ENCODE measurements at regions not wholly inside any gene's neighbourhood (a gene's known extent, or its start where the extent isn't known, plus 50 kb on each side); places are given as distances from the start of the nearest gene placed in this dataset.

- H3K4me3 ChIP-seq (ENCODE audit: low read length) = no peak overlapping the region
- DNase-seq (ENCODE audit: low read depth) = peak; percentile 20
- TF ChIP-seq, protein P1, sequence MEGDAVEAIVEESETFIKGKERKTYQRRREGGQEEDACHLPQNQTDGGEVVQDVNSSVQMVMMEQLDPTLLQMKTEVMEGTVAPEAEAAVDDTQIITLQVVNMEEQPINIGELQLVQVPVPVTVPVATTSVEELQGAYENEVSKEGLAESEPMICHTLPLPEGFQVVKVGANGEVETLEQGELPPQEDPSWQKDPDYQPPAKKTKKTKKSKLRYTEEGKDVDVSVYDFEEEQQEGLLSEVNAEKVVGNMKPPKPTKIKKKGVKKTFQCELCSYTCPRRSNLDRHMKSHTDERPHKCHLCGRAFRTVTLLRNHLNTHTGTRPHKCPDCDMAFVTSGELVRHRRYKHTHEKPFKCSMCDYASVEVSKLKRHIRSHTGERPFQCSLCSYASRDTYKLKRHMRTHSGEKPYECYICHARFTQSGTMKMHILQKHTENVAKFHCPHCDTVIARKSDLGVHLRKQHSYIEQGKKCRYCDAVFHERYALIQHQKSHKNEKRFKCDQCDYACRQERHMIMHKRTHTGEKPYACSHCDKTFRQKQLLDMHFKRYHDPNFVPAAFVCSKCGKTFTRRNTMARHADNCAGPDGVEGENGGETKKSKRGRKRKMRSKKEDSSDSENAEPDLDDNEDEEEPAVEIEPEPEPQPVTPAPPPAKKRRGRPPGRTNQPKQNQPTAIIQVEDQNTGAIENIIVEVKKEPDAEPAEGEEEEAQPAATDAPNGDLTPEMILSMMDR (IDR thresholded peaks at IDR 0.05; ENCODE audit: insufficient read depth, low read depth, low read length, missing control alignments) = no peak
Observed at GRCh38 chr6:21996425-21997118, 300.3 kb downstream of the PRL start.

DNA sequence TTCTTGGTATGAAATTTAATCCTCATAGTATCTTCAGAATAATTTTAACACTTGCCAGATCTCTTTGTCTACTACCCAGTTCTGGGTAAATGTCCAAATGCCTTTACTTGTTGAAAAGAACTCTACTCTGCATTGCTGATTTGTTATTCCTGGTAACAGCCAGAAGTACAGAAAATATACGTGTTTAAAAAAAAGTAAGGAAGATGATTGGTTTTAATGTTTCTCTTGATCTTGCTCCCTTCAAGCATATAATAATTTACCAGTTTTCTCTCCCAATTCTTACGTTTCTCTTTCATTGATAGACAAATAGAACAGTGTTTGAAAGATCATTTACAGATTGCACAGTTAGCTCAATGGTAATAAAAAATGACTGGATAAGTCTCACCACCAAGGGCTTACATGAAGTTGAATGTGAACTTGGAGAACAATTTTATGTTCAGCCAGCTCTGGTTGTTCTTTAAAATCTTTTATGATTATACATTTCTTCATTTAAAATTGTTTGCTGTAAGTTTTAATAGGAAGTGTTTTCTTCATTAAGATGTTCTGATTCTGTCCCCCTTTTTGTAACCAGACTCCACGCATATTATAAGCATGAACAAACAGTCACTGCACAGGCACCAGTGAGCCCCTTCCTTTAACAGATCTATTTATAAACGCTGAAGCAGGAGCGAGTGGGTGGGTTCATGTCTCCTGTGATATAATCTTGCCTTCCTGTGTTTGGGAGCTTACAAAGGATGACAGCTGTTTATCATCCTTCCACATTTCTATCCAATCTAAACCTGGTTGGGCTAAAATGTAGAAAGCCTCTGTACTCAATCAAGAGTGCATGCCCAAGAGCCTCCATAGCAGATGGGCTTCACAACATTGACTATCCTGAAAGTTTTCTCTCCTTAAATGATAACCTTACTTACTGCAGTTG, 299.5 kb downstream of the PRL start:
- TF ChIP-seq, protein P1 (IDR thresholded peaks at IDR 0.05; ENCODE audit: insufficient read depth, low read depth, low read length, missing control alignments) = no peak
- no peak overlapping the region for H3K4me3 ChIP-seq (ENCODE audit: low read length)
- DNase-seq (ENCODE audit: low read depth) = no peak

DNA sequence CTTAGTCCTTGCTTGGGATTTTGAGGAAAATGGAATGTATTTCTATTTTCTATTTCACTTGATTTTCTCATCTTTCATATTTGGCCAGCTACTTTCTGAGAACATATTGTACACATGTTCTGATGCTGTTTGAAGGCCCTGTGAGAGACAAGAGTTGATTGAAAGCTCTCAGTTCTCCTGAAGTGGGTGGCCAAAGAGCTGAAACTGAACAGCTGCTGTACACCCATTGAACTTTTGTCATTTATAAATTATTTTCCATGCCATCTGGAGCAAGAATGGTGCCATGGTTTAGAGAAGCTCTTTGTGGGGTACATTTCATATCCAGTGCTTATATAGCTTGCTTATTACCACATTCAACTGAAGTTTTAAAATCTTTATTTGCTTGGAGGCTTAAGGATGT, 298.3 kb downstream of the PRL start:
- DNase-seq (ENCODE audit: low read depth) = no peak
- no peak overlapping the region for H3K4me3 ChIP-seq (ENCODE audit: low read length)
- TF ChIP-seq, protein P1 (IDR thresholded peaks at IDR 0.05; ENCODE audit: insufficient read depth, low read depth, low read length, missing control alignments) = no peak

DNA sequence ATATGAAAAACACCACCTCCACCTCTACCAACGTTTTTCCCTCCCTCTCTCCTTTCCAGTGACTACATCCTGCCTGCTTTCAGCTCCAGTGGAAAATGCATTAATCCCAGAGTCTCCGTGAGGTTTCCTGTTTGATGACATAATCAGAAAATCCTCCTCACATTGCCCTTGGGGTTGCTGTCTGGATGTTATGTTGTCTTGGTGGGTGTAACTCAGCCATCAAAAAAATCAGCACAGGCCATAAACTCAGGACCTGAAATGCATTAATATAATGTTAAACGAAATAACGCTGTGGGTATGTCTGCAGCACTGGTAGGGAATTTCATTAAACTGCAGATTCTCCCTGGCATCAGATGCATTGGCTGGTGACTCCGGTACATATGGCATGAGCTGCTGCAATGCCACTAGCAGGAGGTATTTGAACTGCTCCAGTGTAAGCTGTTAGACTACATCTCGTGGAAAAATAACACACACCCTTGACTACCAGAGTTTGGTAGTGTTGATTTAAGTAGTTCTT, 297.8 kb downstream of the PRL start:
- peak; percentile 54 for DNase-seq (ENCODE audit: low read depth)
- TF ChIP-seq, protein P1 (IDR thresholded peaks at IDR 0.05; ENCODE audit: insufficient read depth, low read depth, low read length, missing control alignments) = no peak
- H3K4me3 ChIP-seq (ENCODE audit: low read length) = no peak overlapping the region

DNA sequence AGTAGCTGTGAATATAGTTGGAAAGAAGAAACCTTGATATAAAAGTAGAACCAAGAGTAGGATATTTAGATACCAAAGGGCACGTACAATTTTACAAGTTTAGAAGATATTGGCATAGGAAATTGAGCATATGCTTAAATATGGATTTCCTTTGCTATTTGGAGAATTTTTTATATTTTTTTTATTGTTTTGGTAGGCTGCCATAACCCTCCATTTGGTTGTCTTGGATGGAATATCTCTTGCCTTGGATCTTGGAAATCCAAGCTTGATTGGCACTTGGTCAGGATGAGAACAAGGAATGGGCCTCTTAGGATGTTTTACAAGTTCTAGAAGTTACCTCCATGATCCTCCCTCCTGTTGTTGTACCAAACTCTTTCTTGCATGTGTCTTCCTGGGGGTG, 297.1 kb downstream of the PRL start:
- no peak overlapping the region for H3K4me3 ChIP-seq (ENCODE audit: low read length)
- no peak for DNase-seq (ENCODE audit: low read depth)
- TF ChIP-seq, protein P1 (IDR thresholded peaks at IDR 0.05; ENCODE audit: insufficient read depth, low read depth, low read length, missing control alignments) = no peak

DNA sequence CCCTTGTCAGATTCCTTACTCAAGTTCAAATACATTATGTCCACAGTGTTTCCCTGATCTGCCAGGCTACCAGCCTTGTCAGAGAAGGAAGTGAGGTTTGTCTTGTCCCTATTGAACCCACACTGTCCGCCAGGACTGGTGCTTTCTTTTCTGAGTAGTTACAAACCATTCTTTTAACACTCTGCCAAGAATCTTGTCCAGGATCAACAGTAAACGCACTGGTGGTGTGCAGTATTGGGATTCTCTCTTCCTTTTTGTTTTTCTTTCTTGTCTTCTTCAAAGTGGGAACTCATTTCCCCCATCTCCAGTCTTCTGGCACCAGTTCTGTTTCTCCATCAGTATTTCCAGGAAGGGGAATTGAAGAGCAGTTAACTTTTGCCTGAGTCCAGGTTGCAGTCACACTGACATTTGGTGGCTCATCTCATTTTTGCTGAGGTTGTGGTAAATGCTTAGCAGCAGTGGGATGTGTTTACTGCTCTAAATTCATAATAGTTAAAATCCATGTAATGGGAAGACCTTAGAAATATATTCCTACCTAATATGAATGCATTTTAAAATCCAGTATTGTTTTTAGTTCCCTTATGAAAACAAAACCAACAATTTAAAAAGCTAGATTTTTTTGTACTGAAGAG, 295.3 kb downstream of the PRL start:
- no peak for DNase-seq (ENCODE audit: low read depth)
- no peak overlapping the region for H3K4me3 ChIP-seq (ENCODE audit: low read length)
- TF ChIP-seq, protein P1 (IDR thresholded peaks at IDR 0.05; ENCODE audit: insufficient read depth, low read depth, low read length, missing control alignments) = no peak
